NCI-H2227 treated with DMSO at 0.1 percent for 48 hours (cell line): ENCODE measurements at regions not wholly inside any gene's neighbourhood (a gene's known extent, or its start where the extent isn't known, plus 50 kb on each side); places are given as distances from the start of the nearest gene placed in this dataset.

Experiments
- DNase-seq: peaks from one replicate; lab custom pipeline; 2025; lab: John Stamatoyannopoulos, UW

DNA sequence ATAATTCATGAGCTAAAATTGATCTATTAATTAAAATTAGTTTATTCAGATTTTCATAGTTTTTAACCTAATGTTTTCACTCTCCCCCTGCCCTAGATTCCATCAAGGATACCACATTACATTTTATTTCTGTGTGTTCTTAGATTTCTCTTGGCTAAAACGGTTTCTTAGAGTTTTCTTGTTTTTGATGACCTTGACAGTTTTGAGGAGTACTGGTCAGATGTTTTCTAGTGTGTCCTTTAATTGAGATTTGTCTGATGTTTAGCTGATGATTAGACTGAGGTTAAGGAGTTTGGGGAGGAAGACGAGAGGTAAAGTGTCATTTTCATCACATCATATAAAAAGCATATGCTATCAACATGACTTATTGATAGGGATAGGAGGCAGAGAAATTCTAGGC, 475.9 kb downstream of the SQOR start:
- no peak for DNase-seq

DNA sequence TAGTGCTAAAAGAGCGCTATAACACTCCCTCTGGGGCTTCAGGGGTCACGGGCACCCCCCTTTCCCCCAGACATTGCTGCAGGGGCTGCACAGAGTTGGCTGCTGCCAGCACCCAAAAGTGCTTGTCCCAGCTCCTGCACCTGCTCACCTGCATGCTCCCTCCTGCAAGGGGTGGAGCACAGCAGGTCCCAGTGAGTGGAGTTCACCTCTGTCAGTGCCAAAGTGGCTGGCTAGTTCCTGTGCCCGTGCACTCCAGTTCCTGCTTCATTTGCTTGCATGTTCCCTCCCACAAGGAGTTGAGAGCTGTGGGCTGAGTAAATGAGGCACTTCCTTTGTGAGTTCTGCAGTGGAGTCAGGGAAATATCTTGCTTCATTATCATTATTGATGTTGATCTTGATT, 476.9 kb downstream of the SQOR start:
- no peak for DNase-seq

DNA sequence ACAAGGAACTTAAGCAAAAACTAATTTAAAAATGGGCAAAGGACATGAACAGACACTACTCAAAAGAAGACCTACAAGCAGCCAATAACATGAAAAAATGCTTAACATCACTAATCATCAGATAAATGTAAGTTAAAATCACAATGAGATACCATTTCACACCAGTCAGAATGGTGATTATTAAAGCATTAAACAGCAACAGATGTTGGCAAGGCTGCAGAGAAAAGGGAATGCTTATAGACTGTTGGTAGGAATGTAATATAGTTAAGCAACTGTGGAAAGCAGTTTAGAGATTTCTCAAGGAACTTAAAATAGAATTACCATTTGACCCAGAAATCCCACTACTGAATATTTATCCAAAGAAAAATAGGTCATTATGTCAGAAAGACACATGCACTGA, 482.2 kb downstream of the SQOR start:
- DNase-seq, result no peak

DNA sequence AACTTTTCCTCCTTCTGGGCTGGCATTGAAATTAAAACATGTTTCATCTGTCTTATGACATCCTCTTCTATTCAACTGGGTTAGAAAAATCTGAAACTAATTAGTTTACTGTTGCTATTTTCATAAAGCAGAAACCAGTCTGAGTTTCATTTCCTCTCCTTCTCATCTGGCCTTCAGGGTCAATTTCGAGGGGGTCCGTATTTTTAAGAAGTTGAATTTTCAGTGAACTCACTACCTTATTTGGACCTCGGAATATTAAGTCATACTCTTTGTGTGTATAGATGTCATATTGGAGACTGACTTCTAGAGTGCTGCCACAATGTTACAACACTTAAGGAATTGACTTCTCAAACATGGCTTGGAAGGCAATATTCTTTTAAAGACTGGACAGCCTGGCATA, 485.9 kb downstream of the SQOR start:
- DNase-seq, result no peak

DNA sequence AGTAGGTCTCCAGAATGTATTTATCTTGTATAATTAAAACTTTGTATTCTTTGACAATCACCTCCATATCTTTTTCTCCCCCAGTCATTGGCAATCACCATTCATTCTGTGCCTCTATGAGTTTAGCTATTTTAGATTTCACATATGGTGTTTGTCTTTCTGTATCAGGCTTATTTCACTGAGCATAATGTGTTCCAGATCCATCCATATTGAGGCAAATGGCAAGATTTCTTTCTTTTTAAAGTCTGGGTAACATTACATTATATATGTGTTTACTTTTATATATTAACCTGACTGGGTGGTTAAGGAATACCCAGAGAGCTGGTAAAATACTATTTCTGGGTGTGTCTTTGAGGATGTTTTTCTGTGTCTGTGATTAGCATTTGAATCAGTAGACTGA, 486.6 kb downstream of the SQOR start:
- no peak for DNase-seq

DNA sequence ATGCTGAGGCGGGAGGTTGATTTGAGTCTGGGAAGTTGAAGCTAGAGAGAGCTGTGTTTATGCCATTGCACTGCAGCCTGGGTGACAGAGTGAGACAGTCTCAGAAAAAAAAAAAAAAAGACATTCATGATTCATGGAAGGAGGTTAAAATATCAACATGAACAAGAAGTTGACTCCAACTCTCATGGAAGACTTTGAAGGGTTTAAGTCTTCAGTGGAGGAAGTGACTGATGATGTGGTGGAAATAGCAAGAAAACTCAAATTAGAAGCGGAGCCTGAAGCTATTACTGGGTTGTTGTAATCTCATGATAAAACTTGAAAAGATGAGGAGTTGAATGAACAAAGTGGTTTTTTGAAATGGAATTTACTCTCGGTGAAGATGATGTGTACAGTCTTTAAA, 491.8 kb downstream of the SQOR start:
- no peak for DNase-seq

DNA sequence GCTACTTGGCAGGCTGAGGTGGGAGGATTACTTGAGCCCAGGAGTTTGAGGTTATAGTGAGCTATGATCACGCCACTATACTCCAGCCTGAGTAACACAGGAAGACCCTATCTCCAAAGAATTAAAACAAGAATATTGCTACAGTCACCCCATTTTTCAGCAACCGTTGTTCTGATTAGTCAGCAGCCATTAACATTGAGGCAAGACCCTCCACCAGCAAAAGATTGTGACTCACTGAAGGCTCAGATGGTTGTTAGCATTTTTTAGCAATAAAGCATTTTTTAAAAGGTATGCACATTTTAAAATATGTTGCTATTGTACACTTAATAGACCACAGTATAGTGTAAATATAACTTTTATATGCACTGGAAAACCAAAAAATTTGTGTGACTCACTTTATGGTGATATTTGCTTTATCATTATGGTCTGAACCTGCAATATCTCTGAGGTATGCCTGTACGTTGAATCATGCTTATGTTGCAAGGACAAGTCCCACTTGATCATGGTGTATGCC, 492.6 kb downstream of the SQOR start:
- DNase-seq, result no peak

DNA sequence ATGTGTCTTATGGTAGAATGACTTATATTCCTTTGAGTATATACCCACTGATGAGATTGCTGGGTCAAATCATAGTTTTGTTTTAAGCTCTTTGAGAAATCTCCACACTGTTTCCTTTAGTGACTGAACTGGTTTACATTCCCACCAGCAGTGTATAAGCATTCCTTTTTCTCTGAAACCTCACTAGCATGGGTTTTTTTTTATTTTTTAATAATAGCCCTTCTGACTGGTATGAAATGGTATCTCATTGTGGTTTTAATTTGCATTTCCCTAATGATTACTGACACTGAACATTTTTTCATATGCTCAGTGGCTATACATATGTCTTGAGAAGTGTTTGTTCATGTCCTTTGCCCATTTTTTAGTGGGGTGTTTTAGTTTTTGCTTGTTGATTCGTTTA, 494.3 kb downstream of the SQOR start:
- DNase-seq, result no peak

DNA sequence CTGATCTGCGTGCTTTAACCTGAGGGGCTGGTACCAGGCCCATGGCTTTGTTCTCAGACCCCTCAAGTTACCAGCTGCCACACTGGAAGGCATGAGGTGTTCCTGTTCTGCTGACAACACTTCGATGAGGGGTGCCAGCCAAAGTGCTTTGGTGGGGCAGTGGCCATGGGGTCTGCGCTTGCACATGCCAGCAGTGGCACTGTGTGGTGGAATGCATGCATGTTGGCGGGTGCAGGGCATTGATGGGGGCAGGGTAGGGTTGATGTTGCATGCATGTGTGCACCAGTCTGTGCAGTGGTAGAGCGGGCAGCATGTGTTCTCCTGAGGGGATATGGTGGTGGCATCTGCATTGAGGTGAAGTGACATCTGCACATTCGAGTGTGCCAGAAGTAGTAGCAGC, 497.0 kb downstream of the SQOR start:
- DNase-seq, result no peak

DNA sequence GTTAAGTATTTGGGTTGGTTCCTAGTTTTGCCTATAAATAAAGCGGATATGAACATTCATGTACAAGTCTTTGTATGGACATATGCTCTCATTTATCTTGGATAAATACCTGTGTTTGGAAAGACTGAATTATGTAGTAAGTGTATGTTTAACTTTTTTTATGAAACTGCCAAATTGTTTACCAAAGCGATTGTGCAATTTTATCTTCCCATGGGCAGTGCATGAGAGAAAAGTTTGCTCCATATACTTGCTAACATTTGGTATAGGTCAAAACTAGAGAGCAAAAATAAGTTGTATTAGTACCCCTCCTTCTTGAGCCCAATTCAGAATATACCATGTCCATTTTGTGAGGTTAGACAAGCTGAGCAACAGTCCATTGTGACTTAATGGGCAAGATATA, 502.6 kb downstream of the SQOR start:
- DNase-seq, result no peak

DNA sequence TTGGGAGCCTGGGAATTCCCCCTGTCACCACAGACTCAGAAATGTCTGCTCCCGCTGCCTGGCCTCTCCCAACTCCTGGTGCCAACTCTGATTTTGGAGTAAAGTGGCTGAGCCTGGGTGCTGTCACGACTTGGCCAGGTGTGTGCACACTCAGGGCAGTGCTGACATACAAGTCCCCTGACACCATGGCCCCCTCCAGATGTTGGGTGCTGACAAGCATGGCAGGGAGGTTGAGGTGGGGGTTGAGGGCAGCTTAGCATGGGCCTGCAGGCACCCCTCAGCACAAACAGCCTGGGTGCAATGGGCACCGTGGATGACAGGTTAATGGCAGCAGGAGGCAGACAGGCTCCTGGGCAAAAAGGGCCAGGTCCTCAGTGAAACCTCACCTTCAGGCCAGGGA, 511.2 kb downstream of the SQOR start:
- no peak for DNase-seq

DNA sequence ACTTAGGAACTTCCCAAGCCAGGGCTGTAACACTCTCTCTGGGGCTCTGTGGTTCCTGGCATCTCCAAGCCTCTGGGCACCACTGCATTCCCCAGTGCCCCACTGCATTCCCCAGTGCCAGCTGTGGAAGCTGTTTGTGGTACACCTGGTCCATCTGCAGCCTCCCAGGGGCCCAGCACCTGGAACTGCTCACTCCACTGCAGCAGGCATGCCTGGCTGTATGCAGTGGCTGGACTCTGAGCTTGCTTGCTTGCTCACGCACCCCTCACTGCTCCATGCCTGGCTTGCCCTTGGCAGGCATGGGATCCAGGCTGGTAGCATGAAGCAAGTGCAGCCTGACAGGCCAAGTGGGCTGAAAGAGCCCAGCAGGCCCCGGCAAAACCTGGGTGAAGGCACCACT, 512.1 kb downstream of the SQOR start:
- no peak for DNase-seq

DNA sequence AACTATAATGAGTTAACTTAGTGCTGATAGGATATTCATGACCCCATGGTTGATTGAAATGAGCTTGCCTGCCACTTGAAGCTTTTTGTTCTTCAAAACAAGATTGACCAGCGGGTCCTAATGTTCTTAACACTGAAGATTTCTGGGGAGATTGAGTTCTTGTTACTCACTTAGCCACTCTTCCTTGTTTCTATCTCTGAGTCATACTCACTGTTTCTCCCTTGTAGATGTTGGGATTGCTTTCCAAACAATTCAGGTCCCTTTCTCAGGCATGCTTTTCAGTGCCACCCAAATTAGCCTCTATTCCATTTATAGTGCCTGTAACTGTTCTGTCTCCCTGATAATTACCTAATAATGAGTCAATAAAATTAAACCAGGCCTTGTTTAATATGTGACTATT, 517.0 kb downstream of the SQOR start:
- no peak for DNase-seq

DNA sequence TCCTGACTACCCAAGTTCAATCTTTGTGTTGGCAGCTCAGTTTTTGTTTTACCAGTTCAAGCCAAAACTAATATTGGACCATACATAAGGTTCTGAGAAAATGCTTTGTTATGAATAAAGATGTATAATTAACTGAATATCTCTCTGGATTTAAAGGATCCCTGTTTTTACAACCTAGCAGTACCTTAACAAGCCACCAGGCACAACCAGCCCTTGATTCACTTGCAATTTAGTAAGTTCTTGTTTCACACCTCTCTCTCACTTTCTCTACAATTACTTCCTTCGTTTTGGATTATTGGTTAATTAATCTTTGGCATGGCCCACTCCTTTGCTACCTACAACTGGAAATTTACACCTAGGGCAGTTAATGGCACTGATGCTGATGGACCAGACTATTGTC, 531.9 kb downstream of the SQOR start:
- DNase-seq, result no peak

DNA sequence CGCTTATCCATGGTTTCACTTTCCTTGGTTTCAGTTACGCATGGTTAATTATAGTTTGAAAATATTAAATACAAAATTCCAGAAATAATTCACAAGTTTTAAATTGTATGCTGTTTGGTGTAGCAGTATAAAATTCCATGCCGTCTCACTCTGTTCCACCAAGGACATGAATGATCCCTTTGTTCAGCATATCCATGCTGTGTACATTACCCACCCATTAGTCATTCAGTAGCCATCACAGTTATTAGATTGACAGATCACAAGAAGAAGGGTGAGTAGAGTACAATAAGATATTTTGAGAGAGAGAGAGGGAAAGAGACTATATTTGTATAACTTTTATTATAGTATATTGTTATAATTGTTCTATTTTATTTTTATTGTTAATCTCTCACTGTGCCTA, 535.5 kb downstream of the SQOR start:
- DNase-seq, result no peak

DNA sequence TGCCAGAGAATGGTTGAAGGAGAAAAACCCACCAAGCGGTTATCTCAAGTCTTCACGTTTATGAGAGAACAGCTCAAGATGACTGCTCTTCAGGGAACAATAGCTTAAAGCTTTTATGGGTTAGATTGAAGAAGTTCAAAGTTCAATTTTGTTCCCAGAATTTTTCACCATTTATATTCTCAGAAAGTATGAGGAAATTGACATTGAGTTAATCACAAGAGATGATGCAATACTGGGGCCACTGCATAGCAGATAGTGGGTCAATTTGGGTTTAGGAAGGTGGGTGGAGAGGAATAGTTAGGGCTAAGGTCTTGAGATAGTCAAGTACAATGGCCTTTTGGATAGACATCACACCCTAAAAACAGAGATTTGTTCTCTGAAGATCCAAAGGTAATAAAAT, 539.3 kb downstream of the SQOR start:
- no peak for DNase-seq

DNA sequence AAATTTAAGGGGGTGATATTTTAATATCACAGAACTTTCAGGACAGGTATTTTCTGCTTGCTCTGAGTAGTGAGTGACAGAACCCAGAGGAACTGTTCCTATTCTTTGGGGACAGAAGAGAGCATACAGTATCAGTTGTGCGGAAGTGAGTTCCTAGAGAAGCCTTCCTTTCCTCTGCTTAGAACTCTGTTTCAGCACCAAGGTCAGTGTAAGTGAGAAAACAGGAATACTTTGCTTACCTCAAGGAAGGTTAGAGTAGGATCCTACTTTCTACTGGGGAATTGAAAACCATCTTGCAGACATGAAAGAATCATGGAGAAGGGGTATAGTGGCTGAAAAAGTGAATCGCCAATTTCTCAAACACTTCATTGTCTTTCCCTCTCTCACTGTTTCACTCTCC, 542.4 kb downstream of the SQOR start:
- no peak for DNase-seq

DNA sequence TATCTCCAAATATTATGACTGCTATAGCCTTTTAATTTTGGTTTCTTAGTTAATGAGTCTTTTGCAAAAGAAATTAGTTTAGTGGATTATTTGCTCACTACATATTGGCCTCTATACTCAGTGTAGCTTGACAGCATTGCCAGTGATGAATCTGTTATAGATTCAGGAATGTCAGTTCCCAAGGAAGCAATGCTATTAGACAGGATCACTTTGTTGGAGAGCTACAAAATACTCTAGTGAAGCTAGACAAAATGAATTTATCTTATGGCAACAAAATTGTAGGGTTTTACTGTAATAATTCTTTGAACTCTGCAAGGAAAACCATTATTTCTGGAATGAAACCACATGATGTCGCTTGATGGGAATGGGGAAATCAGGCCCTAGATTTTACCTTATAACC, 543.3 kb downstream of the SQOR start:
- no peak for DNase-seq

DNA sequence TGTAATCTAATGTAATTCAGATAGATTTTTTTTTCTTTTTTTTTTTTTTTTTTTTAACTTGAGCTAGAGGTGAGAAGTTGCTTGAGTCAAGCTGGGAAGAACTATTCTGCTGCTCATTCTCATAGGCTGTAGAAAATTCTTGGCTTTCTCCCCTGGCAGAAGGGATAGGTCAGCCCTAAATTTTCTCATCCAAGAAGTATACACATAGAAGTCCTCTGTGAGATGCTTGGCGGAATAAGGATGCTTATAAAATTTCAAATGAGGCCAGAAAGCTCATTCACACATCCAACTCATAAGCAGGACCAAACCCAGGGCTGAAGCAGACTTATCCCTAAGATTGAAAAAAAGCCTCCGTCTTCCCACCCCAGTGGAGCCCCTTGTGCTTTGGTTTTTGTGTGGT, 572.5 kb downstream of the SQOR start:
- DNase-seq, result no peak

DNA sequence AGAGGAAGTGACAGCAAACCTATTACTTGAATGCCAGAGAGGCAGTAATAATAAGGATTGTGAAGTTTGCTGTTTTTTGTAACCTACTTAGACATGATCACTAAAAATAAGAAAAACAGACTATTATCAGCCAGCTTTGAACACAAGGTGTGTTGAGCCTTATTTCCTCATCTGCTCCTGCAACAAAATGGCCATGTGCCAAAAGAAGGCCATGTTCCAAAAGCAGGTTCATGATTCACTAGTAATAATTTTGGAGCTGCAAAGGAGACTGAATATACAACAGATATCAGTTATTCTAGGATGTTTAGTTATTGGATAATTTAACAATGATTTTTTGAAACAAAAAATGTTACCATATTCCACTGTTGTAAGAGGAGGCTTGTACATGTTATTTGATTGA, 578.7 kb downstream of the SQOR start:
- DNase-seq, result no peak

DNA sequence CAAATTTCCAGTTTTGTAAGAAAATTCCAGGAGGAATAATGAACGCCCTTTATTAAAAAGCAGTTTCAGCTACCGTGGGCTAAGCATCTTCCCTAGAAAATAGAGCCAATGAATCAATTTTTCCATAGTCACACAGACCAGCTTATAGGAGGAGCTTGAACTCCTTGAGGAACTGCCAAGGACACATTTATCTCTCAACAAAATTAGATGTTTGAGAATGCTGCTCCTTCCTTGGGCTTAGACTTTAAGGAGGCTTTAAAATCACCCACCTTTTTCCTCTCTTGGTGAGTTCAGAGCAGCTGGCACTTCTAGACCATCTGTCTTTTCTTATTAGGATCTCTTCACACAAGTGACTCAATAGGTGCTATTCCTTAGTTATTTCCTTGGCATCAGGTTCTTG, 588.0 kb downstream of the SQOR start:
- no peak for DNase-seq

DNA sequence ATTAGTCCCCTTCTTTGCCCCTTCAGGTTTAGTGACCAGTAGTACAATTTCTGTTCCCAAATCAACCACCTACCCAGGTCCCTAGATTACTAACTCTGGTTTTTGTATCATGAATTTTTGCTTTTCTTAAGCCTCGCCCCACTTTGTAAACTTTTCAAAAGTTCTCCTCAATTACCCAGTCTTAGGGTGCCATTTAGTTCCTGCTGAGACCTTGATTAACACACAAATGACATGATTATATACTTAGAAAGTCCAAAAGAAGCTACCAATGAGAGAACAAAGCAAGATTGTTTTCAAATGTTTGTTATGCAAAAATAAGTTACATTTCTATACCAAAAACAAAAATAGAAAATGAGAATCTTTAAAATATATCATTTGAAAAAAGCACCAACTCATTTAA, 594.4 kb downstream of the SQOR start:
- DNase-seq, result no peak

DNA sequence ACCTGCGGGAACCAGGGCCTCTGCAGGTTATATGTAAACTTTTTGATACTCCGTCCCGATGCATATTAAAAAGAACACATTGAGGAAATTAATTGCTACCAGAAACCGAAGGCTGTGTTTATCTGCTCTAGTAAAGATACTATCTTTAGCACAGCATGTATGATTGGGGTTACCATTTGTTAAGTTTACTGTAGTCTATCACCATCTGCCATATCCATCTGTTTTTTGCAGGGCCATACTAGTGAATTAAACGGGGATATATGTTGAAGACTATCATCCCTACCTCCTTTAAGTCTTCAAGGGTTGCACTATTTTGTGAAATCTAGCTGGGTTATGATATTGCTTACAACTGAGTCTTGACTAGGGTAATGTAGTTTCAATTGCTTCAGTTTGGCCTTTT, 597.0 kb downstream of the SQOR start:
- no peak for DNase-seq

DNA sequence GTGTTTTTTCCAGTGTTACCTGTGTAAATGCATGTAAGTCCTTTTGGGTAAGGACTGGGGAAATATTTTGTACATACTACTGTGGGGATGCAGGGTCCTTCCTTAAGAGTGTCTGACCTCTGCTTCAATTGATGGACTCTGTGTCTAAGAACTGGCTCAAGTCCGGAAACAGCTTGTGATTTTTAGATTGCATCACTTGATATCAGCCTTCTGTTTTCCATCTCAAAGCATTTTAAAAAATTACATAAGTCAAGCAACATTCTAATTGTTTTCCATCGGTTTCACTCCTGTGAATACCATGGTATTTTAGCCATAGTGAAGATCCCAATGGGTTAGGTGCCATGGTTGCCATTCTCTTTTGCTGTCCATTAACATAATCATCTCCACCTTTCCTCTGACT, 597.6 kb downstream of the SQOR start:
- no peak for DNase-seq

DNA sequence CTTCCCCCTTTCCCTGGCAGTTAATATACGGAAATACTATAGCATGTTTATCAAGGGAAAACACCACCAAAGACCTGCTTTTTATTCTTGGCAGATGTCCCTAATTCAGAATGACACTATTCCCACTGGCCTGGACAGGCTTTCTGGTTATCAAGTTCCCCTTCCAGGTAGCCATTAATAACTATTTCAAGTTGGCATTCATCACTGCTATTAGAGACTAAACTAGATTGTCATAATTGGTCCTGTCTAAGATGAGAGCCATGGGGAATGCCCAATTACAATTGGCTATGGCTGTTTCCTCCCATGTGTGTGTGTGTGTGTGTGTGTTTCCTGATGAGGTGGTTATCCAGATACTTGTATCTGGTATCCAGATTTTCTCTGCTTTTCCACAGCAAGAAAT, 608.1 kb downstream of the SQOR start:
- no peak for DNase-seq
